ENCODE measurements at regions not wholly inside any gene's neighbourhood (a gene's known extent, or its start where the extent isn't known, plus 50 kb on each side); places are given as distances from the start of the nearest gene placed in this dataset.

DNA sequence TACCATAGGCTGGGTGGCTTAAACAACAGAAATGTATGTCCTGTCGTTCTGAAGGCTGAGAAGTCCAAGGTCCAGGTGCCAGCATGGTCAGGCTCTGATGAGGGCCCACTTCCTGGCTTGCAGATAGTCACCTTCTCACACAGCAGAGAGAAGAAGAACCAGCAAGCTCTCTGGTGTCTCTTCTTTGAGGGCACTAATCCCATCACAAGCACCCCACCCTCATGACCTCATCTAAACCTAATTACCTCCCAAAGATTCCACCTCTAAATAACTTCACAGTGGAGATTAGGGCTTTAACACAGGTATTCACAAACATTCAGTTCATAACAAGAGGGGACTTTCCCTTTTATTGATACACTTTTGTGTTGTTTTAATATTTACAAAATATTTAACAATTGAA lies 61.1 kb downstream of the RIN2 start:
- Histone ChIP-seq H3K27me3 (replicated peaks; ENCODE audit: insufficient read depth) (no peaks in the 10 kb centered on the region), H3K36me3 (no peaks in the 10 kb centered on the region), H3K9me3 (no peaks in the 10 kb centered on the region), H3K4me1 (ENCODE audit: control insufficient read depth in 1 of 2, low read depth in 2 of 2) (peaks cover 19 to 22% of the 10 kb centered on the region in 2 donors), H3K4me3 (no peak overlapping the region), H3K27ac (no peak overlapping the region)
- no peak for ATAC-seq (ENCODE audit: insufficient number of reproducible peaks, low FRiP score, low read depth)
- no peak for DNase-seq (ENCODE audit: low spot score)
- no peak for TF ChIP-seq CTCF (IDR thresholded peaks at IDR 0.05)

DNA sequence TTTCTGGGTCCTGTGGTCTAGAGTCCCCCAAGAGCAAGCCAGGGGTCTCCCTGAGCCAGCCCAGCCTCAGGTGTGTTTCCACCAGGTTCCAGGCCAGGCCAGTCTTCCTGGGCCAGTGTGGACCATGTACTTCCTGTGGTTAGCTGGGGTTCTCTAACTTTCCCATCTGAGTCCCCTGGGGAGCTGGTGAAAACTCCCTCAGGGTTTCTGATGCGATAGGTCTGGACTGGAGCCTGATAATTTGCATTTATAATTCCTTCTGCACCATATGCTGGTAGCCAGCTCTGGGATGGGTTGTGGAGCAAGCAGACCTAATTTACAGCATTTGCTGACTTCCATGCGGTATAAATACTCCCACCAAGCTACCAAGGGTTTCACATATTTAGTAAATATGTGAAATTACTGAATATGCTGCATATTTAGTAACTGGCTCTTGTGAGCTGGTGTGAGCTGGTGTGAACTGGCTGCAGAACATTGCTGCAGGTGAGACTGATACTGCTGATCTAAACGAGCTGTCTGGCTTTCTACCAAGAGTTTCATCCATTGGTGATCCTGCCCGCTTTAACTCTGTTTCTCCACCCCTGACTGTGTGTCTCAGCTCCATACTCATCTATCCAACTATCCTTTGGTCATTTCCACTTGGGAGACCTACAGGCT lies 62.6 kb downstream of the RIN2 start:
- Histone ChIP-seq H3K27ac (no peak overlapping the region), H3K36me3 (no peaks in the 10 kb centered on the region), H3K4me3 (no peak overlapping the region), H3K27me3 (replicated peaks; ENCODE audit: insufficient read depth) (no peaks in the 10 kb centered on the region), H3K4me1 (ENCODE audit: control insufficient read depth in 1 of 2, low read depth in 2 of 2) (peaks cover 6 to 7% of the 10 kb centered on the region in 2 donors), H3K9me3 (no peaks in the 10 kb centered on the region)
- DNase-seq (ENCODE audit: low spot score) (no peak), ATAC-seq (ENCODE audit: insufficient number of reproducible peaks, low FRiP score, low read depth) (no peak)
- no peak for TF ChIP-seq CTCF (IDR thresholded peaks at IDR 0.05)

GRCh38 chr20:19821606-19822005 lies 63.5 kb downstream of the RIN2 start:
- H3K27ac ChIP-seq = no peak overlapping the region
- ATAC-seq (ENCODE audit: insufficient number of reproducible peaks, low FRiP score, low read depth) (no peak), DNase-seq (ENCODE audit: low spot score) (no peak)
- no peak overlapping the region for H3K4me3 ChIP-seq
- no peaks in the 10 kb centered on the region for H3K4me1 ChIP-seq (ENCODE audit: control insufficient read depth in 1 of 2, low read depth in 2 of 2)
- no peaks in the 10 kb centered on the region for H3K9me3 ChIP-seq
- H3K27me3 ChIP-seq (replicated peaks; ENCODE audit: insufficient read depth) = no peaks in the 10 kb centered on the region
- no peak for TF ChIP-seq CTCF (IDR thresholded peaks at IDR 0.05)
- no peaks in the 10 kb centered on the region for H3K36me3 ChIP-seq

GRCh38 chr20:19823216-19823615 lies 65.2 kb downstream of the RIN2 start:
- Histone ChIP-seq H3K27ac (no peak overlapping the region), H3K36me3 (no peaks in the 10 kb centered on the region), H3K4me1 (ENCODE audit: control insufficient read depth in 1 of 2, low read depth in 2 of 2) (no peaks in the 10 kb centered on the region), H3K9me3 (no peaks in the 10 kb centered on the region), H3K27me3 (replicated peaks; ENCODE audit: insufficient read depth) (no peaks in the 10 kb centered on the region), H3K4me3 (no peak overlapping the region)
- no peak for TF ChIP-seq CTCF (IDR thresholded peaks at IDR 0.05)
- ATAC-seq (ENCODE audit: insufficient number of reproducible peaks, low FRiP score, low read depth) (no peak), DNase-seq (ENCODE audit: low spot score) (no peak)

- Histone ChIP-seq H3K27me3 (replicated peaks; ENCODE audit: insufficient read depth) (no peaks in the 10 kb centered on the region), H3K36me3 (no peaks in the 10 kb centered on the region), H3K9me3 (no peaks in the 10 kb centered on the region), H3K4me3 (no peak overlapping the region), H3K27ac (no peak overlapping the region), H3K4me1 (ENCODE audit: control insufficient read depth in 1 of 2, low read depth in 2 of 2) (no peaks in the 10 kb centered on the region)
- no peak for ATAC-seq (ENCODE audit: insufficient number of reproducible peaks, low FRiP score, low read depth)
- DNase-seq (ENCODE audit: low spot score) = no peak
- no peak for TF ChIP-seq CTCF (IDR thresholded peaks at IDR 0.05)
Measured at GRCh38 chr20:19823971-19824370, 65.9 kb downstream of the RIN2 start.
